Erythroblast (primary cell): ENCODE measurements at regions not wholly inside any gene's neighbourhood (a gene's known extent, or its start where the extent isn't known, plus 50 kb on each side); places are given as distances from the start of the nearest gene placed in this dataset.

Experiments used
- GATA1 ChIP-seq: IDR thresholded peaks from 2 replicates; pipeline ENCODE4 v1.6.1; 2011; ENCODE audit warnings: low read depth, mild to moderate bottlenecking, control low read depth, low read length, moderate library complexity
- POLR2A ChIP-seq: IDR thresholded peaks from 2 replicates; pipeline ENCODE4 v1.6.1; 2011; ENCODE audit warnings: mild to moderate bottlenecking, low read length

GRCh38 chr10:77702166-77702565 lies 64.6 kb upstream of the KCNMA1 start:
- no peak for TF ChIP-seq POLR2A
- no peak for TF ChIP-seq GATA1
